GM23338 (cell line): ENCODE measurements at regions not wholly inside any gene's neighbourhood (a gene's known extent, or its start where the extent isn't known, plus 50 kb on each side); places are given as distances from the start of the nearest gene placed in this dataset.

Experiments
- ATAC-seq: fragments of 200-7000 bp; cut with Tn5 transposase; 3 replicates; pipeline ENCODE4 v1.9.1; 2020
- DNase-seq: peaks from one replicate; pipeline ENCODE4 v3.0.0-alpha.2; 2015; ENCODE audit warnings: low spot score
- H2AFZ ChIP-seq: fragments of 200-600 bp; sonication (generic); 2 replicates; pipeline ENCODE4 v1.8.0; 2016; ENCODE audit warnings: antibody characterized with exemption, mild to moderate bottlenecking, moderate library complexity
- H3F3A ChIP-seq: fragments of 200-600 bp; sonication (generic); replicated peaks from 2 replicates; pipeline ENCODE4 v1.8.0; 2017; ENCODE audit warnings: antibody characterized with exemption, mixed run types, low read depth
- H3K27ac ChIP-seq: fragments of 200-600 bp; sonication (generic); 2 replicates; pipeline ENCODE4 v1.6.1; 2016; ENCODE audit warnings: low read depth
- H3K27me3 ChIP-seq: fragments of 200-600 bp; sonication (generic); 2 replicates; pipeline ENCODE4 v1.8.0; 2016; ENCODE audit warnings: mild to moderate bottlenecking, mixed run types, moderate library complexity; ENCODE audit not compliant: insufficient read depth
- H3K36me3 ChIP-seq: fragments of 200-600 bp; sonication (generic); 2 replicates; pipeline ENCODE4 v1.8.0; 2016; ENCODE audit warnings: mild to moderate bottlenecking; ENCODE audit not compliant: insufficient read depth
- H3K4me1 ChIP-seq: fragments of 200-600 bp; sonication (generic); 2 replicates; pipeline ENCODE4 v1.8.0; 2016; ENCODE audit warnings: mild to moderate bottlenecking, moderate library complexity; ENCODE audit not compliant: insufficient read depth
- H3K4me2 ChIP-seq: fragments of 200-600 bp; sonication (generic); 2 replicates; pipeline ENCODE4 v1.7.1; 2017; ENCODE audit warnings: mixed run types
- H3K4me3 ChIP-seq: fragments of 200-600 bp; sonication (generic); 2 replicates; pipeline ENCODE4 v1.6.1; 2016; ENCODE audit warnings: mixed run types
- H3K79me2 ChIP-seq: fragments of 200-600 bp; sonication (generic); replicated peaks from 2 replicates; pipeline ENCODE4 v1.8.0; 2017; ENCODE audit warnings: mild to moderate bottlenecking; ENCODE audit not compliant: insufficient read depth
- H3K9me2 ChIP-seq: fragments of 200-600 bp; sonication (generic); 2 replicates; pipeline ENCODE4 v1.8.0; 2017; ENCODE audit not compliant: insufficient read depth
- H4K20me1 ChIP-seq: fragments of 200-600 bp; sonication (generic); replicated peaks from 2 replicates; pipeline ENCODE4 v1.8.0; 2017; ENCODE audit warnings: mild to moderate bottlenecking; ENCODE audit not compliant: insufficient read depth
- H3K27ac Mint-ChIP-seq: 2 replicates; pipeline ENCODE4 v1.8.0; 2020; ENCODE audit warnings: inconsistent platforms, mild to moderate bottlenecking, moderate library complexity, mixed read lengths
- H3K27me3 Mint-ChIP-seq: 3 replicates; pipeline ENCODE4 v1.8.0; 2022; ENCODE audit warnings: low read depth, mild to moderate bottlenecking, moderate library complexity, mixed read lengths, inconsistent platforms; ENCODE audit not compliant: insufficient read depth, poor library complexity
- H3K36me3 Mint-ChIP-seq: 3 replicates; pipeline ENCODE4 v1.8.0; 2021; ENCODE audit warnings: low read depth, mild to moderate bottlenecking, inconsistent platforms, moderate library complexity, mixed read lengths
- H3K4me1 Mint-ChIP-seq: 3 replicates; pipeline ENCODE4 v1.8.0; 2020; ENCODE audit warnings: mild to moderate bottlenecking, inconsistent platforms, mixed read lengths
- H3K4me3 Mint-ChIP-seq: 3 replicates; pipeline ENCODE4 v1.8.0; 2021; ENCODE audit warnings: moderate library complexity, mild to moderate bottlenecking, inconsistent platforms, mixed read lengths
- H3K9me3 Mint-ChIP-seq: 3 replicates; pipeline ENCODE4 v1.8.0; 2020; ENCODE audit warnings: moderate library complexity, mild to moderate bottlenecking, inconsistent platforms, mixed read lengths
- CREB1 ChIP-seq: fragments of 250-450 bp; sonication (Bioruptor Pico); IDR thresholded peaks from 2 replicates; pipeline ENCODE4 v1.5.0; 2020; ENCODE audit warnings: low read depth, mild to moderate bottlenecking, moderate library complexity
- EZH2 ChIP-seq: fragments of 200-600 bp; sonication (generic); IDR thresholded peaks from one replicate; pipeline ENCODE4 v1.8.0; 2017; ENCODE audit warnings: antibody characterized with exemption, mild to moderate bottlenecking, low read depth; ENCODE audit not compliant: unreplicated experiment
- EZH2phosphoT487 ChIP-seq: fragments of 200-600 bp; sonication (generic); IDR thresholded peaks from one replicate; pipeline ENCODE4 v1.8.1; 2018; ENCODE audit warnings: antibody characterized with exemption; ENCODE audit not compliant: unreplicated experiment
- JUNB ChIP-seq: IDR thresholded peaks from one replicate; pipeline ENCODE4 v1.6.1; 2016; ENCODE audit warnings: antibody characterized with exemption; ENCODE audit not compliant: unreplicated experiment
- NANOG ChIP-seq: IDR thresholded peaks from 2 replicates; pipeline ENCODE4 v1.6.1; 2016; ENCODE audit warnings: antibody characterized with exemption, borderline replicate concordance
- POLR2AphosphoS5 ChIP-seq: IDR thresholded peaks from 2 replicates; pipeline ENCODE4 v1.6.1; 2016; ENCODE audit warnings: antibody characterized with exemption, low read depth
- STAT1 ChIP-seq: IDR thresholded peaks from one replicate; pipeline ENCODE4 v1.6.1; 2016; ENCODE audit warnings: antibody characterized with exemption; ENCODE audit not compliant: unreplicated experiment
- ZNF114 ChIP-seq: fragments of 250-450 bp; sonication (Bioruptor Pico); IDR thresholded peaks from 2 replicates; pipeline ENCODE4 v1.5.0; 2020; ENCODE audit warnings: mild to moderate bottlenecking, moderate library complexity
- ZNF331 ChIP-seq: fragments of 250-450 bp; sonication (Bioruptor Pico); IDR thresholded peaks from 2 replicates; pipeline ENCODE4 v1.5.0; 2020; ENCODE audit warnings: low read depth, mild to moderate bottlenecking, moderate library complexity
- TF ChIP-seq, protein P1 (sequence below), 2 experiments: fragments of 200-600 bp in 1 of 2; sonication (generic) in 1 of 2; conservative IDR thresholded peaks; 2 replicates each; pipeline versions ENCODE4 v1.5.1 to v1.6.1; 2016 to 2017; ENCODE audit warnings: antibody characterized with exemption in 2 of 2, low read depth in 2 of 2, mild to moderate bottlenecking in 2 of 2, moderate library complexity in 1 of 2
- TF ChIP-seq, protein P2 (sequence below): IDR thresholded peaks from one replicate; pipeline ENCODE4 v1.6.1; 2018; ENCODE audit warnings: antibody characterized with exemption; ENCODE audit not compliant: unreplicated experiment
- TF ChIP-seq, protein P3 (sequence below): fragments of 250-450 bp; sonication (Bioruptor Pico); IDR thresholded peaks from 2 replicates; pipeline ENCODE4 v1.5.0; 2020; ENCODE audit warnings: mild to moderate bottlenecking, moderate library complexity
- TF ChIP-seq, protein P4 (sequence below): IDR thresholded peaks from 2 replicates; pipeline ENCODE4 v1.6.1; 2016; ENCODE audit warnings: antibody characterized with exemption

DNA sequence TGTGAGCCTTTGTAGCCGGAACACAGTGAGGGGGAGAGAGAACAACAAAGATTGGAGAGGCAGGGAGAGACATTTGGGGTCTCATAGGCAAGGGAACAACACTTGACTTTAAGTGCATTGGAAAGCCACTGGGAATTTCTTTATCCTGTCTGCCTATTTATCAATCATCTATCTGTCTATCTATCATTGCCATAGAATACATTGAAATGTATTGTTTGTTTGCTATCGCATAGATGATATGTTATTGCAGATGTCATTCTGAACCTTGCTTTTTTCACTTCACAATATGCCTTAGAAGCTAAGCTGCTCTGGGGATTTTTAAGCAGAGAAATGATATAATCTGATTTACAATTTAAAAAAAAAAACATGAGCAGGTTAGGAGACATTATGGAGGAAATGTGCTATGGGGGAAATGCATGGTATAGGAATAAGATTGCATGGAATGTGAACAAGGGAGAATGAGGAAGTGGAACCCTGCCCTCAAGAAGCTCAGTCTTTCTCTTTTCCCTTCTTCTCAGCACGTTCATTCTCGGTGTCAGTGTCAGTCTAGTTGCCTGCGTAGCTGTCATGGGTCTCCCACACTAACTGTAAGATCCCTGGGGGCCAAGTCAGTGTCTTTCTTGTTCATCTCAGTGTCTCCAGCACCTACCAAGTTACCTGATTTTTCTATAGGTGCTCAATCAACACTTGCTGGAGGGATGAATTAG, 158.7 kb upstream of the ARHGAP20 start:
- ATAC-seq: no peak
- no peak overlapping the region for H3K27ac ChIP-seq
- H3K27me3 ChIP-seq: no peaks in the 10 kb centered on the region
- peaks cover 5% of the 10 kb centered on the region for H3K27me3 Mint-ChIP-seq
- no peaks in the 10 kb centered on the region for H3K4me1 Mint-ChIP-seq
- no peaks in the 10 kb centered on the region for H3K36me3 ChIP-seq
- no peaks in the 10 kb centered on the region for H3K79me2 ChIP-seq
- TF ChIP-seq EZH2: no peak
- TF ChIP-seq POLR2AphosphoS5: no peak
- no peak for TF ChIP-seq CREB1
- TF ChIP-seq JUNB: no peak
- TF ChIP-seq, protein P1, sequence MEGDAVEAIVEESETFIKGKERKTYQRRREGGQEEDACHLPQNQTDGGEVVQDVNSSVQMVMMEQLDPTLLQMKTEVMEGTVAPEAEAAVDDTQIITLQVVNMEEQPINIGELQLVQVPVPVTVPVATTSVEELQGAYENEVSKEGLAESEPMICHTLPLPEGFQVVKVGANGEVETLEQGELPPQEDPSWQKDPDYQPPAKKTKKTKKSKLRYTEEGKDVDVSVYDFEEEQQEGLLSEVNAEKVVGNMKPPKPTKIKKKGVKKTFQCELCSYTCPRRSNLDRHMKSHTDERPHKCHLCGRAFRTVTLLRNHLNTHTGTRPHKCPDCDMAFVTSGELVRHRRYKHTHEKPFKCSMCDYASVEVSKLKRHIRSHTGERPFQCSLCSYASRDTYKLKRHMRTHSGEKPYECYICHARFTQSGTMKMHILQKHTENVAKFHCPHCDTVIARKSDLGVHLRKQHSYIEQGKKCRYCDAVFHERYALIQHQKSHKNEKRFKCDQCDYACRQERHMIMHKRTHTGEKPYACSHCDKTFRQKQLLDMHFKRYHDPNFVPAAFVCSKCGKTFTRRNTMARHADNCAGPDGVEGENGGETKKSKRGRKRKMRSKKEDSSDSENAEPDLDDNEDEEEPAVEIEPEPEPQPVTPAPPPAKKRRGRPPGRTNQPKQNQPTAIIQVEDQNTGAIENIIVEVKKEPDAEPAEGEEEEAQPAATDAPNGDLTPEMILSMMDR (conservative IDR thresholded peaks at IDR 0.05; ENCODE audit: low read depth in 2 of 2): no peak
- no peak for TF ChIP-seq ZNF114 (CRISPR knock-in tag)
- no peak for TF ChIP-seq NANOG
- TF ChIP-seq, protein P2, sequence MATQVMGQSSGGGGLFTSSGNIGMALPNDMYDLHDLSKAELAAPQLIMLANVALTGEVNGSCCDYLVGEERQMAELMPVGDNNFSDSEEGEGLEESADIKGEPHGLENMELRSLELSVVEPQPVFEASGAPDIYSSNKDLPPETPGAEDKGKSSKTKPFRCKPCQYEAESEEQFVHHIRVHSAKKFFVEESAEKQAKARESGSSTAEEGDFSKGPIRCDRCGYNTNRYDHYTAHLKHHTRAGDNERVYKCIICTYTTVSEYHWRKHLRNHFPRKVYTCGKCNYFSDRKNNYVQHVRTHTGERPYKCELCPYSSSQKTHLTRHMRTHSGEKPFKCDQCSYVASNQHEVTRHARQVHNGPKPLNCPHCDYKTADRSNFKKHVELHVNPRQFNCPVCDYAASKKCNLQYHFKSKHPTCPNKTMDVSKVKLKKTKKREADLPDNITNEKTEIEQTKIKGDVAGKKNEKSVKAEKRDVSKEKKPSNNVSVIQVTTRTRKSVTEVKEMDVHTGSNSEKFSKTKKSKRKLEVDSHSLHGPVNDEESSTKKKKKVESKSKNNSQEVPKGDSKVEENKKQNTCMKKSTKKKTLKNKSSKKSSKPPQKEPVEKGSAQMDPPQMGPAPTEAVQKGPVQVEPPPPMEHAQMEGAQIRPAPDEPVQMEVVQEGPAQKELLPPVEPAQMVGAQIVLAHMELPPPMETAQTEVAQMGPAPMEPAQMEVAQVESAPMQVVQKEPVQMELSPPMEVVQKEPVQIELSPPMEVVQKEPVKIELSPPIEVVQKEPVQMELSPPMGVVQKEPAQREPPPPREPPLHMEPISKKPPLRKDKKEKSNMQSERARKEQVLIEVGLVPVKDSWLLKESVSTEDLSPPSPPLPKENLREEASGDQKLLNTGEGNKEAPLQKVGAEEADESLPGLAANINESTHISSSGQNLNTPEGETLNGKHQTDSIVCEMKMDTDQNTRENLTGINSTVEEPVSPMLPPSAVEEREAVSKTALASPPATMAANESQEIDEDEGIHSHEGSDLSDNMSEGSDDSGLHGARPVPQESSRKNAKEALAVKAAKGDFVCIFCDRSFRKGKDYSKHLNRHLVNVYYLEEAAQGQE: no peak
- no peak for TF ChIP-seq STAT1
- TF ChIP-seq EZH2phosphoT487: no peak
- no peak for TF ChIP-seq ZNF331 (CRISPR knock-in tag)
- TF ChIP-seq, protein P3, sequence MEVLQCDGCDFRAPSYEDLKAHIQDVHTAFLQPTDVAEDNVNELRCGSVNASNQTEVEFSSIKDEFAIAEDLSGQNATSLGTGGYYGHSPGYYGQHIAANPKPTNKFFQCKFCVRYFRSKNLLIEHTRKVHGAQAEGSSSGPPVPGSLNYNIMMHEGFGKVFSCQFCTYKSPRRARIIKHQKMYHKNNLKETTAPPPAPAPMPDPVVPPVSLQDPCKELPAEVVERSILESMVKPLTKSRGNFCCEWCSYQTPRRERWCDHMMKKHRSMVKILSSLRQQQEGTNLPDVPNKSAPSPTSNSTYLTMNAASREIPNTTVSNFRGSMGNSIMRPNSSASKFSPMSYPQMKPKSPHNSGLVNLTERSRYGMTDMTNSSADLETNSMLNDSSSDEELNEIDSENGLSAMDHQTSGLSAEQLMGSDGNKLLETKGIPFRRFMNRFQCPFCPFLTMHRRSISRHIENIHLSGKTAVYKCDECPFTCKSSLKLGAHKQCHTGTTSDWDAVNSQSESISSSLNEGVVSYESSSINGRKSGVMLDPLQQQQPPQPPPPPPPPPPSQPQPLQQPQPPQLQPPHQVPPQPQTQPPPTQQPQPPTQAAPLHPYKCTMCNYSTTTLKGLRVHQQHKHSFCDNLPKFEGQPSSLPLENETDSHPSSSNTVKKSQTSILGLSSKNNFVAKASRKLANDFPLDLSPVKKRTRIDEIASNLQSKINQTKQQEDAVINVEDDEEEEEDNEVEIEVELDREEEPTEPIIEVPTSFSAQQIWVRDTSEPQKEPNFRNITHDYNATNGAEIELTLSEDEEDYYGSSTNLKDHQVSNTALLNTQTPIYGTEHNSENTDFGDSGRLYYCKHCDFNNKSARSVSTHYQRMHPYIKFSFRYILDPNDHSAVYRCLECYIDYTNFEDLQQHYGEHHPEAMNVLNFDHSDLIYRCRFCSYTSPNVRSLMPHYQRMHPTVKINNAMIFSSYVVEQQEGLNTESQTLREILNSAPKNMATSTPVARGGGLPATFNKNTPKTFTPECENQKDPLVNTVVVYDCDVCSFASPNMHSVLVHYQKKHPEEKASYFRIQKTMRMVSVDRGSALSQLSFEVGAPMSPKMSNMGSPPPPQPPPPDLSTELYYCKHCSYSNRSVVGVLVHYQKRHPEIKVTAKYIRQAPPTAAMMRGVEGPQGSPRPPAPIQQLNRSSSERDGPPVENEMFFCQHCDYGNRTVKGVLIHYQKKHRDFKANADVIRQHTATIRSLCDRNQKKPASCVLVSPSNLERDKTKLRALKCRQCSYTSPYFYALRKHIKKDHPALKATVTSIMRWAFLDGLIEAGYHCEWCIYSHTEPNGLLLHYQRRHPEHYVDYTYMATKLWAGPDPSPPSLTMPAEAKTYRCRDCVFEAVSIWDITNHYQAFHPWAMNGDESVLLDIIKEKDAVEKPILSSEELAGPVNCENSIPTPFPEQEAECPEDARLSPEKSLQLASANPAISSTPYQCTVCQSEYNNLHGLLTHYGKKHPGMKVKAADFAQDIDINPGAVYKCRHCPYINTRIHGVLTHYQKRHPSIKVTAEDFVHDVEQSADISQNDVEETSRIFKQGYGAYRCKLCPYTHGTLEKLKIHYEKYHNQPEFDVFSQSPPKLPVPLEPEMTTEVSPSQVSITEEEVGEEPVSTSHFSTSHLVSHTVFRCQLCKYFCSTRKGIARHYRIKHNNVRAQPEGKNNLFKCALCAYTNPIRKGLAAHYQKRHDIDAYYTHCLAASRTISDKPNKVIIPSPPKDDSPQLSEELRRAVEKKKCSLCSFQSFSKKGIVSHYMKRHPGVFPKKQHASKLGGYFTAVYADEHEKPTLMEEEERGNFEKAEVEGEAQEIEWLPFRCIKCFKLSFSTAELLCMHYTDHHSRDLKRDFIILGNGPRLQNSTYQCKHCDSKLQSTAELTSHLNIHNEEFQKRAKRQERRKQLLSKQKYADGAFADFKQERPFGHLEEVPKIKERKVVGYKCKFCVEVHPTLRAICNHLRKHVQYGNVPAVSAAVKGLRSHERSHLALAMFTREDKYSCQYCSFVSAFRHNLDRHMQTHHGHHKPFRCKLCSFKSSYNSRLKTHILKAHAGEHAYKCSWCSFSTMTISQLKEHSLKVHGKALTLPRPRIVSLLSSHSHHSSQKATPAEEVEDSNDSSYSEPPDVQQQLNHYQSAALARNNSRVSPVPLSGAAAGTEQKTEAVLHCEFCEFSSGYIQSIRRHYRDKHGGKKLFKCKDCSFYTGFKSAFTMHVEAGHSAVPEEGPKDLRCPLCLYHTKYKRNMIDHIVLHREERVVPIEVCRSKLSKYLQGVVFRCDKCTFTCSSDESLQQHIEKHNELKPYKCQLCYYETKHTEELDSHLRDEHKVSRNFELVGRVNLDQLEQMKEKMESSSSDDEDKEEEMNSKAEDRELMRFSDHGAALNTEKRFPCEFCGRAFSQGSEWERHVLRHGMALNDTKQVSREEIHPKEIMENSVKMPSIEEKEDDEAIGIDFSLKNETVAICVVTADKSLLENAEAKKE (CRISPR knock-in tag): no peak
- TF ChIP-seq, protein P4, sequence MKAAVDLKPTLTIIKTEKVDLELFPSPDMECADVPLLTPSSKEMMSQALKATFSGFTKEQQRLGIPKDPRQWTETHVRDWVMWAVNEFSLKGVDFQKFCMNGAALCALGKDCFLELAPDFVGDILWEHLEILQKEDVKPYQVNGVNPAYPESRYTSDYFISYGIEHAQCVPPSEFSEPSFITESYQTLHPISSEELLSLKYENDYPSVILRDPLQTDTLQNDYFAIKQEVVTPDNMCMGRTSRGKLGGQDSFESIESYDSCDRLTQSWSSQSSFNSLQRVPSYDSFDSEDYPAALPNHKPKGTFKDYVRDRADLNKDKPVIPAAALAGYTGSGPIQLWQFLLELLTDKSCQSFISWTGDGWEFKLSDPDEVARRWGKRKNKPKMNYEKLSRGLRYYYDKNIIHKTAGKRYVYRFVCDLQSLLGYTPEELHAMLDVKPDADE: no peak
- H3K9me3 Mint-ChIP-seq: no peaks in the 10 kb centered on the region
- H2AFZ ChIP-seq: no peak overlapping the region
- H3K4me1 ChIP-seq: no peaks in the 10 kb centered on the region
- no peak overlapping the region for H3K27ac Mint-ChIP-seq
- H3K4me3 ChIP-seq: no peak overlapping the region
- H3K9me2 ChIP-seq: 0 out of 2 replicates have a peak, but pooled peaks cover 6% of the 10 kb centered on the region
- H3F3A ChIP-seq: no peaks in the 10 kb centered on the region
- no peaks in the 10 kb centered on the region for H4K20me1 ChIP-seq
- no peak for DNase-seq
- no peak overlapping the region for H3K4me3 Mint-ChIP-seq
- no peaks in the 10 kb centered on the region for H3K36me3 Mint-ChIP-seq
- H3K4me2 ChIP-seq: no peak overlapping the region
